CD8-positive, alpha-beta memory T cell (primary cell): ENCODE measurements at regions not wholly inside any gene's neighbourhood (a gene's known extent, or its start where the extent isn't known, plus 50 kb on each side); places are given as distances from the start of the nearest gene placed in this dataset.

Experiments
- CTCF ChIA-PET: fragments of 350-600 bp; sonication (Branson Sonifier 250); formaldehyde crosslinking; loops from one replicate; lab custom pipeline; 2021; ENCODE audit warnings: antibody characterized with exemption; lab: Charles Lee
- POLR2A ChIA-PET: fragments of 350-600 bp; sonication (Branson Sonifier 250); formaldehyde crosslinking; loops from one replicate; lab custom pipeline; 2021; ENCODE audit warnings: antibody characterized with exemption; lab: Charles Lee
- DNase-seq, 5 donors: peaks; one replicate each; pipeline versions ENCODE4 v3.0.0 to v3.0.0-alpha.2; 2020 to 2022; ENCODE audit warnings: mixed read lengths in 1 of 5
- H3K27ac ChIP-seq: one replicate; pipeline ENCODE4 v1.7.0; 2013; ENCODE audit warnings: low read depth, mild to moderate bottlenecking, low read length, moderate library complexity
- H3K27me3 ChIP-seq: 2 replicates; pipeline ENCODE4 v1.7.0; 2013; ENCODE audit warnings: low read length, mild to moderate bottlenecking; ENCODE audit not compliant: insufficient read depth, poor library complexity, severe bottlenecking
- H3K36me3 ChIP-seq: 2 replicates; pipeline ENCODE4 v1.7.0; 2013; ENCODE audit warnings: mild to moderate bottlenecking, low read length, moderate library complexity; ENCODE audit not compliant: insufficient read depth
- H3K4me1 ChIP-seq: 2 replicates; pipeline ENCODE4 v1.7.0; 2013; ENCODE audit warnings: mild to moderate bottlenecking, low read length, moderate library complexity; ENCODE audit not compliant: insufficient read depth
- H3K4me3 ChIP-seq: 2 replicates; pipeline ENCODE4 v1.7.0; 2013; ENCODE audit warnings: mild to moderate bottlenecking, low read length
- H3K9me3 ChIP-seq: 2 replicates; pipeline ENCODE4 v1.7.0; 2013; ENCODE audit warnings: mild to moderate bottlenecking, low read length
- H3K27ac Mint-ChIP-seq, 8 donors: one replicate each; pipeline ENCODE4 v1.8.0; 2020 to 2021; ENCODE audit warnings: mixed read lengths in 8 of 8, mild to moderate bottlenecking in 6 of 8, inconsistent platforms in 3 of 8, moderate library complexity in 3 of 8
- H3K27me3 Mint-ChIP-seq, 2 donors: one replicate each; pipeline ENCODE4 v1.8.0; 2020 to 2021; ENCODE audit warnings: mixed read lengths in 2 of 2, mild to moderate bottlenecking in 1 of 2, moderate library complexity in 1 of 2
- H3K36me3 Mint-ChIP-seq, 3 donors: one replicate each; pipeline ENCODE4 v1.8.0; 2020 to 2021; ENCODE audit warnings: mixed read lengths in 3 of 3, inconsistent platforms in 1 of 3, mild to moderate bottlenecking in 1 of 3
- H3K4me1 Mint-ChIP-seq, 3 donors: one replicate each; pipeline ENCODE4 v1.8.0; 2020 to 2021; ENCODE audit warnings: mixed read lengths in 3 of 3, inconsistent platforms in 1 of 3, mild to moderate bottlenecking in 1 of 3
- H3K4me3 Mint-ChIP-seq, 7 donors: one replicate each; pipeline ENCODE4 v1.8.0; 2020 to 2021; ENCODE audit warnings: mixed read lengths in 7 of 7, mild to moderate bottlenecking in 6 of 7, moderate library complexity in 4 of 7, inconsistent platforms in 2 of 7
- H3K9me3 Mint-ChIP-seq, 5 donors: one replicate each; pipeline ENCODE4 v1.8.0; 2020 to 2022; ENCODE audit warnings: mixed read lengths in 5 of 5, mild to moderate bottlenecking in 3 of 5, moderate library complexity in 2 of 5, inconsistent platforms in 1 of 5

- Histone ChIP-seq H3K27me3 (no peaks in the 10 kb centered on the region), H3K27ac (no peak overlapping the region), H3K4me3 (no peak overlapping the region), H3K9me3 (no peaks in the 10 kb centered on the region), H3K4me1 (no peaks in the 10 kb centered on the region), H3K36me3 (no peaks in the 10 kb centered on the region)
- Mint-ChIP-seq H3K27me3 (no peaks in the 10 kb centered on the region), H3K36me3 (no peaks in the 10 kb centered on the region), H3K4me1 (no peaks in the 10 kb centered on the region), H3K9me3 (peaks cover under 1 to 32% (median 10%) of the 10 kb centered on the region in 5 donors), H3K4me3 (no peak overlapping the region), H3K27ac (no peak overlapping the region)
- ChIA-PET CTCF (no interaction called here), POLR2A (no interaction called here)
- DNase-seq = no peak
Measured at GRCh38 chr13:87459419-87459818, 211.8 kb upstream of the SLITRK5 start.

- CTCF ChIA-PET = no interaction called here
- Histone ChIP-seq H3K36me3 (no peaks in the 10 kb centered on the region), H3K9me3 (no peaks in the 10 kb centered on the region), H3K27me3 (no peaks in the 10 kb centered on the region), H3K4me3 (no peak overlapping the region), H3K4me1 (no peaks in the 10 kb centered on the region), H3K27ac (no peak overlapping the region)
- H3K27me3 Mint-ChIP-seq = no peaks in the 10 kb centered on the region
- H3K36me3 Mint-ChIP-seq = no peaks in the 10 kb centered on the region
- no peak overlapping the region for H3K27ac Mint-ChIP-seq
- H3K4me3 Mint-ChIP-seq = no peak overlapping the region
- POLR2A ChIA-PET = no interaction called here
- H3K4me1 Mint-ChIP-seq = no peaks in the 10 kb centered on the region
- no peak for DNase-seq
- H3K9me3 Mint-ChIP-seq = peaks cover 0 to 18% (median 2%) of the 10 kb centered on the region in 5 donors
Measured at GRCh38 chr13:87497426-87497825, 173.7 kb upstream of the SLITRK5 start.

- CTCF ChIA-PET = no interaction called here
- Histone ChIP-seq H3K9me3 (no peaks in the 10 kb centered on the region), H3K27ac (no peak overlapping the region), H3K4me1 (no peaks in the 10 kb centered on the region), H3K27me3 (no peaks in the 10 kb centered on the region), H3K4me3 (no peak overlapping the region), H3K36me3 (no peaks in the 10 kb centered on the region)
- H3K27me3 Mint-ChIP-seq = no peaks in the 10 kb centered on the region
- DNase-seq = no peak
- H3K36me3 Mint-ChIP-seq = no peaks in the 10 kb centered on the region
- POLR2A ChIA-PET = no interaction called here
- no peaks in the 10 kb centered on the region for H3K4me1 Mint-ChIP-seq
- no peak overlapping the region for H3K4me3 Mint-ChIP-seq
- H3K27ac Mint-ChIP-seq = no peak overlapping the region
- peaks cover 0 to 20% (median 2%) of the 10 kb centered on the region in 5 donors for H3K9me3 Mint-ChIP-seq
Measured at GRCh38 chr13:87498681-87499080, 172.5 kb upstream of the SLITRK5 start.

GRCh38 chr13:87524775-87525174 lies 146.4 kb upstream of the SLITRK5 start:
- CTCF ChIA-PET = no interaction called here
- no peak overlapping the region for H3K4me3 ChIP-seq
- Mint-ChIP-seq H3K4me3 (no peak overlapping the region), H3K4me1 (no peaks in the 10 kb centered on the region), H3K9me3 (peaks cover 0 to 17% (median 6%) of the 10 kb centered on the region in 5 donors), H3K27me3 (no peaks in the 10 kb centered on the region), H3K27ac (no peak overlapping the region), H3K36me3 (no peaks in the 10 kb centered on the region)
- H3K4me1 ChIP-seq = no peaks in the 10 kb centered on the region
- H3K9me3 ChIP-seq = no peaks in the 10 kb centered on the region
- no peaks in the 10 kb centered on the region for H3K36me3 ChIP-seq
- no peak for DNase-seq
- no peaks in the 10 kb centered on the region for H3K27me3 ChIP-seq
- POLR2A ChIA-PET = no interaction called here
- H3K27ac ChIP-seq = no peak overlapping the region

- H3K27me3 Mint-ChIP-seq = no peaks in the 10 kb centered on the region
- ChIA-PET CTCF (no interaction called here), POLR2A (no interaction called here)
- H3K27ac Mint-ChIP-seq = no peak overlapping the region
- no peaks in the 10 kb centered on the region for H3K27me3 ChIP-seq
- no peak for DNase-seq
- H3K4me3 Mint-ChIP-seq = no peak overlapping the region
- H3K4me1 ChIP-seq = no peaks in the 10 kb centered on the region
- no peak overlapping the region for H3K27ac ChIP-seq
- H3K9me3 Mint-ChIP-seq = peaks cover 0 to 30% (median 11%) of the 10 kb centered on the region in 5 donors
- H3K36me3 Mint-ChIP-seq = no peaks in the 10 kb centered on the region
- no peak overlapping the region for H3K4me3 ChIP-seq
- no peaks in the 10 kb centered on the region for H3K36me3 ChIP-seq
- H3K9me3 ChIP-seq = no peaks in the 10 kb centered on the region
- no peaks in the 10 kb centered on the region for H3K4me1 Mint-ChIP-seq
Measured at GRCh38 chr13:87533776-87534175, 137.4 kb upstream of the SLITRK5 start.

- no peak overlapping the region for H3K27ac Mint-ChIP-seq
- H3K9me3 ChIP-seq = no peaks in the 10 kb centered on the region
- no peaks in the 10 kb centered on the region for H3K27me3 Mint-ChIP-seq
- CTCF ChIA-PET = no interaction called here
- H3K4me1 ChIP-seq = no peaks in the 10 kb centered on the region
- H3K36me3 ChIP-seq = no peaks in the 10 kb centered on the region
- no peaks in the 10 kb centered on the region for H3K36me3 Mint-ChIP-seq
- H3K27ac ChIP-seq = no peak overlapping the region
- H3K27me3 ChIP-seq = no peaks in the 10 kb centered on the region
- no peak overlapping the region for H3K4me3 Mint-ChIP-seq
- DNase-seq = no peak
- peaks cover 0 to 30% (median 7%) of the 10 kb centered on the region in 5 donors for H3K9me3 Mint-ChIP-seq
- no peaks in the 10 kb centered on the region for H3K4me1 Mint-ChIP-seq
- no peak overlapping the region for H3K4me3 ChIP-seq
- POLR2A ChIA-PET = no interaction called here
Measured at GRCh38 chr13:87535911-87536310, 135.3 kb upstream of the SLITRK5 start.

- H3K4me1 ChIP-seq = no peaks in the 10 kb centered on the region
- no peak overlapping the region for H3K4me3 ChIP-seq
- no peaks in the 10 kb centered on the region for H3K36me3 ChIP-seq
- Mint-ChIP-seq H3K9me3 (peaks cover 0 to 26% (median 11%) of the 10 kb centered on the region in 5 donors), H3K27me3 (no peaks in the 10 kb centered on the region), H3K4me3 (no peak overlapping the region), H3K36me3 (no peaks in the 10 kb centered on the region), H3K4me1 (no peaks in the 10 kb centered on the region), H3K27ac (no peak overlapping the region)
- no peak for DNase-seq
- no peak overlapping the region for H3K27ac ChIP-seq
- no peaks in the 10 kb centered on the region for H3K27me3 ChIP-seq
- POLR2A ChIA-PET = no interaction called here
- CTCF ChIA-PET = no interaction called here
- no peaks in the 10 kb centered on the region for H3K9me3 ChIP-seq
Measured at GRCh38 chr13:87536499-87536898, 134.7 kb upstream of the SLITRK5 start.

- ChIA-PET CTCF (no interaction called here), POLR2A (no interaction called here)
- no peaks in the 10 kb centered on the region for H3K27me3 ChIP-seq
- Mint-ChIP-seq H3K4me1 (no peaks in the 10 kb centered on the region), H3K9me3 (peaks cover 0 to 26% (median 11%) of the 10 kb centered on the region in 5 donors), H3K4me3 (no peak overlapping the region), H3K27ac (no peak overlapping the region), H3K36me3 (no peaks in the 10 kb centered on the region), H3K27me3 (no peaks in the 10 kb centered on the region)
- no peak overlapping the region for H3K27ac ChIP-seq
- no peaks in the 10 kb centered on the region for H3K4me1 ChIP-seq
- DNase-seq = no peak
- no peaks in the 10 kb centered on the region for H3K36me3 ChIP-seq
- H3K9me3 ChIP-seq = no peaks in the 10 kb centered on the region
- H3K4me3 ChIP-seq = no peak overlapping the region
Measured at GRCh38 chr13:87536899-87537298, 134.3 kb upstream of the SLITRK5 start.

GRCh38 chr13:87537951-87538350 lies 133.2 kb upstream of the SLITRK5 start:
- CTCF ChIA-PET = no interaction called here
- Mint-ChIP-seq H3K9me3 (peaks cover 0 to 26% (median 11%) of the 10 kb centered on the region in 5 donors), H3K27me3 (no peaks in the 10 kb centered on the region), H3K27ac (no peak overlapping the region), H3K4me1 (no peaks in the 10 kb centered on the region), H3K36me3 (no peaks in the 10 kb centered on the region), H3K4me3 (no peak overlapping the region)
- DNase-seq = no peak
- no peaks in the 10 kb centered on the region for H3K36me3 ChIP-seq
- no peaks in the 10 kb centered on the region for H3K9me3 ChIP-seq
- H3K4me1 ChIP-seq = no peaks in the 10 kb centered on the region
- POLR2A ChIA-PET = no interaction called here
- H3K27me3 ChIP-seq = no peaks in the 10 kb centered on the region
- no peak overlapping the region for H3K4me3 ChIP-seq
- H3K27ac ChIP-seq = no peak overlapping the region
